IPS-15b (cell line): ENCODE measurements at regions not wholly inside any gene's neighbourhood (a gene's known extent, or its start where the extent isn't known, plus 50 kb on each side); places are given as distances from the start of the nearest gene placed in this dataset.

Experiments
- H3K27me3 ChIP-seq: one replicate; pipeline ENCODE4 v1.6.1; 2013; ENCODE audit warnings: low read length; ENCODE audit not compliant: control insufficient read depth, insufficient read depth
- H3K36me3 ChIP-seq: one replicate; pipeline ENCODE4 v1.6.1; 2013; ENCODE audit warnings: low read length; ENCODE audit not compliant: control insufficient read depth, insufficient read depth
- H3K4me1 ChIP-seq: one replicate; pipeline ENCODE4 v1.6.1; 2013; ENCODE audit warnings: mild to moderate bottlenecking, low read length; ENCODE audit not compliant: control insufficient read depth, insufficient read depth
- H3K4me3 ChIP-seq: one replicate; pipeline ENCODE4 v1.5.1; 2013; ENCODE audit warnings: low read depth, low read length
- H3K9ac ChIP-seq: one replicate; pipeline ENCODE4 v1.6.1; 2013; ENCODE audit warnings: low read depth, mild to moderate bottlenecking, low read length
- H3K9me3 ChIP-seq: one replicate; pipeline ENCODE4 v1.6.1; 2013; ENCODE audit warnings: mild to moderate bottlenecking, low read length; ENCODE audit not compliant: control insufficient read depth, insufficient read depth

DNA sequence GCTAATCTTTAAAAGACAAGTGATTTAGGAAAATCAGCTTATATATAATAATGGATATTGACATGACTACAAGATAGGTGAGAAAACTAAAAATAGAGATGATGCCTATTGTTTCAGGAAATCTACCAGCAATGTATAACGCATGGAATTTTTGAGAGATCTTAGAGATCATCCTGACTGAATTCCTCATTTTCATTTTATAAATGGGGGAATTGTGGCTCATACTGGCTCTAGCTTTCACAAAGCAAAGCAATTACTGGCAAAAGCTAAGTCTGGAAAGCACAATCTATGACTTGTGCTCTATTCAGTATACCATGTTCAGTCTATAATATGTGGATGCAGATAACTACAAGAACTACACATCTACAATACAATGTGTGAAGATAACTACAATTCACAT lies 51.9 kb upstream of the FANCL start:
- no peaks in the 10 kb centered on the region for H3K36me3 ChIP-seq
- H3K9ac ChIP-seq: no peak overlapping the region
- H3K4me1 ChIP-seq: no peaks in the 10 kb centered on the region
- H3K4me3 ChIP-seq: no peak overlapping the region
- H3K9me3 ChIP-seq: no peaks in the 10 kb centered on the region
- no peaks in the 10 kb centered on the region for H3K27me3 ChIP-seq

GRCh38 chr2:58291726-58292438 lies 50.8 kb upstream of the FANCL start:
- no peaks in the 10 kb centered on the region for H3K36me3 ChIP-seq
- H3K4me1 ChIP-seq: peaks cover 3% of the 10 kb centered on the region
- H3K9ac ChIP-seq: no peak overlapping the region
- no peaks in the 10 kb centered on the region for H3K9me3 ChIP-seq
- no peaks in the 10 kb centered on the region for H3K27me3 ChIP-seq
- no peak overlapping the region for H3K4me3 ChIP-seq
